ENCODE measurements at regions not wholly inside any gene's neighbourhood (a gene's known extent, or its start where the extent isn't known, plus 50 kb on each side); places are given as distances from the start of the nearest gene placed in this dataset.
"Not testable (repeated sequence)": the region's sequence is repeated elsewhere in the genome, so short reads cannot be mapped to it uniquely, and the experiment has no call there.

- DNase-seq: no peak
These were observed 658.3 kb upstream of the PITX2 start for GRCh38 chr4:111281219-111281618.

- DNase-seq: no peak
These were observed 659.2 kb upstream of the PITX2 start for GRCh38 chr4:111282035-111282434.

- peak; percentile 58 for DNase-seq
These were observed 660.3 kb upstream of the PITX2 start for GRCh38 chr4:111283066-111283677.

GRCh38 chr4:111296466-111296865 lies 673.6 kb upstream of the PITX2 start:
- no peak for DNase-seq

- no peak for DNase-seq
These were observed 680.9 kb upstream of the PITX2 start for GRCh38 chr4:111303806-111304205.

GRCh38 chr4:111323496-111323895 lies 700.6 kb upstream of the PITX2 start:
- peak; percentile 90 for DNase-seq

- DNase-seq: peak; percentile 54
These were observed 701.0 kb upstream of the PITX2 start for GRCh38 chr4:111323916-111324315.

- DNase-seq: no peak
These were observed 703.6 kb upstream of the PITX2 start for GRCh38 chr4:111326450-111326849.

GRCh38 chr4:111330786-111331185 lies 707.9 kb upstream of the PITX2 start:
- DNase-seq: peak; percentile 26

- DNase-seq: peak; percentile 22
These were observed 711.5 kb upstream of the PITX2 start for GRCh38 chr4:111334361-111334760.

GRCh38 chr4:111337186-111337876 lies 714.5 kb upstream of the PITX2 start:
- DNase-seq: not testable (repeated sequence)

GRCh38 chr4:111359602-111360001 lies 736.7 kb upstream of the PITX2 start:
- DNase-seq: no peak

GRCh38 chr4:111360906-111361305 lies 738.0 kb upstream of the PITX2 start:
- no peak for DNase-seq

GRCh38 chr4:111362941-111363361 lies 740.1 kb upstream of the PITX2 start:
- DNase-seq: peak; percentile 87

GRCh38 chr4:111377880-111378279 lies 755.0 kb upstream of the PITX2 start:
- DNase-seq: not testable (repeated sequence)

- peak; percentile 54 for DNase-seq
These were observed 756.7 kb upstream of the FAM241A start for GRCh38 chr4:111388561-111388960.

GRCh38 chr4:111391829-111392228 lies 753.4 kb upstream of the FAM241A start:
- DNase-seq: no peak

- DNase-seq: peak; percentile 50
These were observed 751.5 kb upstream of the FAM241A start for GRCh38 chr4:111393781-111394180.

- peak; percentile 82 for DNase-seq
These were observed 746.3 kb upstream of the FAM241A start for GRCh38 chr4:111398906-111399330.

GRCh38 chr4:111399623-111400022 lies 745.6 kb upstream of the FAM241A start:
- peak; percentile 68 for DNase-seq

- DNase-seq: peak; percentile 79
These were observed 744.5 kb upstream of the FAM241A start for GRCh38 chr4:111400741-111401140.

GRCh38 chr4:111404673-111405072 lies 740.6 kb upstream of the FAM241A start:
- no peak for DNase-seq

GRCh38 chr4:111405989-111406388 lies 739.3 kb upstream of the FAM241A start:
- DNase-seq: no peak

GRCh38 chr4:111410571-111410970 lies 734.7 kb upstream of the FAM241A start:
- no peak for DNase-seq

All from fibroblast of skin of abdomen (primary cell).